ENCODE measurements at regions not wholly inside any gene's neighbourhood (a gene's known extent, or its start where the extent isn't known, plus 50 kb on each side); places are given as distances from the start of the nearest gene placed in this dataset.

DNA sequence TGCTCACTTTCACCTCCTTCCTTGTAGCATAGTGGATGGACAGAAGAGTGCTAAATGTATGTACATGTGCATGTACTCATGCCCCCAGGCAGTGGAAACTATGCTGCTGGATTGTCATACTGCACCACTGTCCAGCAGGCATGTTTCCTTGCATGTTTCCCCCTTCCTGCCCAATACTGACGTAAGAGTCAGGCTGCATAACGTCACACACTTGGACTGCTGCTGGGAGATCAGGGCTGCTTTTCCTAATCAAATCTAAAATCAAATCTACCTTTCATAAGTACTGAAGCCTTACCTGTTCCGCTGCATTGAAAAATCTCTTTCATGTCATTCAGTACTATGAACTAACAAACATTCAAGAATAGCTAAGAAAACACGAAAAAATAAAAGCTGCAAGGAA, 67.9 kb upstream of the ROBO1 start:
- FAIRE-seq (no peak), DNase-seq (ENCODE audit: insufficient read length, low spot score) (no peak)
- TF ChIP-seq, protein P1, sequence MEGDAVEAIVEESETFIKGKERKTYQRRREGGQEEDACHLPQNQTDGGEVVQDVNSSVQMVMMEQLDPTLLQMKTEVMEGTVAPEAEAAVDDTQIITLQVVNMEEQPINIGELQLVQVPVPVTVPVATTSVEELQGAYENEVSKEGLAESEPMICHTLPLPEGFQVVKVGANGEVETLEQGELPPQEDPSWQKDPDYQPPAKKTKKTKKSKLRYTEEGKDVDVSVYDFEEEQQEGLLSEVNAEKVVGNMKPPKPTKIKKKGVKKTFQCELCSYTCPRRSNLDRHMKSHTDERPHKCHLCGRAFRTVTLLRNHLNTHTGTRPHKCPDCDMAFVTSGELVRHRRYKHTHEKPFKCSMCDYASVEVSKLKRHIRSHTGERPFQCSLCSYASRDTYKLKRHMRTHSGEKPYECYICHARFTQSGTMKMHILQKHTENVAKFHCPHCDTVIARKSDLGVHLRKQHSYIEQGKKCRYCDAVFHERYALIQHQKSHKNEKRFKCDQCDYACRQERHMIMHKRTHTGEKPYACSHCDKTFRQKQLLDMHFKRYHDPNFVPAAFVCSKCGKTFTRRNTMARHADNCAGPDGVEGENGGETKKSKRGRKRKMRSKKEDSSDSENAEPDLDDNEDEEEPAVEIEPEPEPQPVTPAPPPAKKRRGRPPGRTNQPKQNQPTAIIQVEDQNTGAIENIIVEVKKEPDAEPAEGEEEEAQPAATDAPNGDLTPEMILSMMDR (IDR thresholded peaks at IDR 0.05; ENCODE audit: insufficient read depth, missing control alignments), result no peak

DNA sequence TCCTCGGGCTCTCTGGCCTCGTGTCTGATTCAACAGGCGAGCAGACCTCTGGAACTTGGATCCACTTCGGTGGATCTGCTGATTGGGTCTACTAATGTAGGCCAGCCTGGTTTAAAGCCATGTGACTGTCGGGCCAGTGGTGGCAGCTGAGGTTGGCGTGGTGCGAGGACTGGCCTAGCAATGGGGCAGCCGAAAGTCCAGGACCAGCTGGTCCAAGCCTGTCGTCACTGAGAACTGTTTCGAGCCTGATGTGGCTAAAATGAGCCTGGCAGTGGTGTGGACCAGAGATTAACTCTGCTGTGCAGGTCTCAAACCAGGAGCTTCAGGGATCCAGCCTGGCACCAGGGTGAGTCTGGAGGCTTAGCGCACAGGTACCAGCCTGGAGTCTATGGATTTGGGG, 56.4 kb upstream of the ROBO1 start:
- FAIRE-seq (no peak), DNase-seq (ENCODE audit: insufficient read length, low spot score) (no peak)
- TF ChIP-seq, protein P1 (IDR thresholded peaks at IDR 0.05; ENCODE audit: insufficient read depth, missing control alignments), result no peak

DNA sequence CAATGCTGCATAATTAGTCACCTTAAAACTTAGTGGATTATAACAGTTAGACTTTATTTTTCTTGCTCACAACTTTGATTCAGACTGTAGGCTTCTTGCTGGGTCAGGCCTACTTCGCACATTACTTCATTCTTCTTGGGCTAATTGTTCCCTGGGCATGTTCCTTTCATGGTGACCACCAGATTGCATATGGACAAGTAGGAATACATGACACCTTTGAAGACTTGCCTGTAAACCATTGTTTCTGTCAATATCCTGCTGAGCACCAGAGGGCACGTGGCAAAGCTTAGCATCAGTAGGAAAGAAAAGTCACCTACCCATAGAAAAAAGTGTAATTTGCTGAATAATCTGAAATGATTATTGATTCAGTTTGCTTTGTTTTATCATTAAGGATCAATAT, 54.3 kb upstream of the ROBO1 start:
- no peak for FAIRE-seq
- no peak for DNase-seq (ENCODE audit: insufficient read length, low spot score)
- TF ChIP-seq, protein P1 (IDR thresholded peaks at IDR 0.05; ENCODE audit: insufficient read depth, missing control alignments), result no peak

DNA sequence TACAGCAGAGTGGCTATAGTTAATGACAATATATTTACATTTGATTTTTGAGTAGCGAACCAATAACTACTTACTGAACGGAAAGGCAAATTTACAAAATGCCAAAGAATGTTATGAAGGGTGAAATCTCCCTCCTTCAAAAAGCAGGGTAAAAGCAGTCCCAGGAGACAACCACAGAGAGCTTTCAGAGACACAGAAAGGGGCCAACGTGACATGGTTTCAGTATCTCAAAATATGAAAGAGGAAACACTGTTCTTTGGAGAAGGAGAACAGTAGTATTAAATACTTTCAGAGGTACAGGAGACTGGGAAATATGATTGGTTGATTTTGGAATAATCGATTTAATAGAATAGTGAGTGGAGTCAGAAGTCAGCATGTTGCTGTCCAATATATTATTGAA, 52.3 kb upstream of the ROBO1 start:
- DNase-seq (ENCODE audit: insufficient read length, low spot score) (no peak), FAIRE-seq (no peak)
- TF ChIP-seq, protein P1 (IDR thresholded peaks at IDR 0.05; ENCODE audit: insufficient read depth, missing control alignments), result no peak

DNA sequence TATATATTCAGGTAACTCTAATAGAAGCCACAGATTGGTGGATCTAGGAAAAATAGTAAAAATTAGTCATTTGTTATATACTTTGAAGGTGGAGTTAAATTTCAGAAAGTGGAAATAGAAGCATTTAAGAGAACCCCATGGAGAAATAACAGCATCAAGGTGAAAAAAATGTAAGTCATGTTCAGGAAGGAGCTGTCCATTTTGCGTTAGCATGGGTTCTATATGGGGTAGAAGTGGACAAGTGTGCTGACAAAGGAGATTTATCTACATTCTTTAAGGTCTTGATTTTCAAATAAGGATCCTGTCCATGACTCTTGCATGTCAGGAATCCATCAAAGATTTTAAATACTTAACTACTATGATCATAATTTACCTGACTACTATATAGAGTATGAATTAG, 50.2 kb upstream of the ROBO1 start:
- TF ChIP-seq, protein P1 (IDR thresholded peaks at IDR 0.05; ENCODE audit: insufficient read depth, missing control alignments), result no peak
- DNase-seq (ENCODE audit: insufficient read length, low spot score) (no peak), FAIRE-seq (no peak)
